Skin of body (tissue), 1 donor: ENCODE measurements at regions not wholly inside any gene's neighbourhood (a gene's known extent, or its start where the extent isn't known, plus 50 kb on each side); places are given as distances from the start of the nearest gene placed in this dataset.

Source experiments
- DNase-seq: peaks from one replicate; lab custom pipeline; 2025; lab: John Stamatoyannopoulos, UW

- DNase-seq: no peak
These were observed 70.1 kb upstream of the ARHGAP21 start for GRCh38 chr10:24793648-24794379.

DNA sequence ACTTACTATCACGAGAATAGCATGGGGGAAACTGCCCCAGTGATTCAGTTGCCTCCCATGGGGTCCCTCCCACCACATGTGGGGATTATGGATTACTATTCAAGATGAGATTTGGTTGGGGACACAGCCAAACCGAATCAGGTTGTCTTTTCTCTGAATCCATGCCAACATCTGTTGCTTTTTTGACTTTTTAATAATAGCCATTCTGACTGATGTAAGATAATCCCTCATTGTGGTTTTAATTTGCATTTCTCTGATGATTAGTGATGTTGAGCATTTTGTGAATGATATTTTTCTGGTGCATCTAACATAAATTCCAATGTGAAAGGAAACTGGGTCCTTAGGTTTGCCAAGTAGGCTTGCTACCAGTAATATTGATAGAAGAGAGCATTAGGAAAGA lies 69.0 kb upstream of the ARHGAP21 start:
- DNase-seq: no peak

DNA sequence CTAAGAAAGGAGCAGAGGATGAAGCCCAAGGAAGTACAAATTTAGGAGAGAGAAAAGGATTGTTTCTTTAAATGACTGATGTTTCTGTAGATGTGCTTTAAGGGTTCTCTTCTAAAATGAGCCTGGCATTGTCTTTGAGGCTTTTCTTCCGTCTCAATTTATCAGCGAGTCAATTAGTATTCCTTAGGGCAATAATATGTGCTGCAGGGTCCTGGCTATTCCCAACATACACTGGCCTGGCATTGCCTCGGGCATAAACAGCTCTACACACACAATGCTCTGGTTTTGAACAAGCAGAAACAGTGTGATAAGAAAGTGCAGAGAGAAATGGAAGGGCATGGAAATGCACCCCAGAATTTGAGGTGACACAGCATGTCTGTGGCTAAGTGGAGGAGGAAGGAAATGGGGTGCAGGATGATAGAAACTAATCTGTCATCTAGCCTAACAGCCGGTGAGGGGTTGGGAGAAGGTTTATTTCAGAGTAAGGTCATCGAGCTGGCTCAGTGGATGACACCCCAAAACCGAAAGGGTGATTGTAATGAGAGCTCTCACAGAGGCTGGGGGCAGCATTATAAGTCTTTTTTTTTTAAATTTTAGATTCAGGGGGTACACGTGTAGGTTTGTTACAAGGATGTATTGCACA lies 67.5 kb upstream of the ARHGAP21 start:
- DNase-seq: no peak

DNA sequence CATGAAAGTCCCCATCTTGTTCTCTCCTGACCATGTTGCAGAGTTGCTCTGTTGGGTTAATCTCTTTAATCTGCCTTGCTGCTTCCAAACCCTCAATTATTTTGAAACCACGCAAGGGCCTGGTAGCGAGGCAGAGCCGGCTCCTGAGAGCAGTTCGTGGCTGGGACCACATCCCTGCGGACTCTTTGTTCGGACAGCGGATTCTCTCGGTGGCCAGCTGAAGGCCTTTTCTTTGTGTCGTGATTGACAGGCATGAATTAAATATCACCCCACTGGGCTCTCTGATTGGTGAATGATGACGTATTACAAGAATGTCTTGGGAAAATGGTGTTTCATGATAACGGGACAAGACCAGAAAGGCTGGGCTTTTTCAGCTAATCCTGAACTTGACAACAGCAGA lies 66.9 kb upstream of the ARHGAP21 start:
- DNase-seq: no peak

DNA sequence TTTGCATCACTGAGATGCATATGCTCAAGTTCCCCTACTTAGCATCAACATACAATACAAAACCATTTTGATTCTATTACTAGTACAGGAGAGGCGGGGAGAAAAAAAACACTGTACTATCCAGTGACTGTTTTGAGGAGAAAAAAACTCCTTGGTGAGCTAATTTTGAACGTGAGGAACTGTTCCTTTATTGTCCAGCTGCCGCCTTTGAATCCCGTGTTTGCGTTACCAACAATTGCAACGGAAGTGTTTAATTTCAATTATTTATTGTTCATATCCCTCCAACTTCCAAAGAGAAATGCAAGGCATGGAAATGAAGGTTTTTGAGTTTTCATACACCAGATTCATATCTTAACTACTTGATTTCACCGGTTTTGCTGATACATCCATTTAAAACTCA lies 66.4 kb upstream of the ARHGAP21 start:
- no peak for DNase-seq

GRCh38 chr10:24784923-24785322 lies 61.2 kb upstream of the ARHGAP21 start:
- DNase-seq: no peak

DNA sequence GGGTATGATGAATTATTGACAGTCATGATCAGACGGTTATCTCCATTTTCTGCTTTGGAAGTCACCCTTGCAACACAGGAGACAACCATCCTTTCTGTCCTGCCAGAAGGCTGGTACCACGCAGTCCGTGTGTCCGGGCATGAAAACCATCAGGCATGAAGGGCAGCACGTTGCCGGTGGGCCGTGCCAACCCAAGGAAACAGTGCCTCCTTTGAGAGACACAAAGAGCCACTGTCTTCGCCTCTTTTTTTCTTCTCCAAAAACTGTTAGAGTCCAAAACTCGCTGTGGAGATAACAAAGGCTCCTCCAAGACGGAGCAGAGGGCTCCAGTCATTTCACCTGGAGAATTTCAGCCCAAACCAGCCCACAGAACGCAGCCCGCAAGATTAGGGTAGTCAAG lies 60.4 kb upstream of the ARHGAP21 start:
- DNase-seq: no peak

- DNase-seq: no peak
These were observed 59.8 kb upstream of the ARHGAP21 start for GRCh38 chr10:24783504-24783903.

DNA sequence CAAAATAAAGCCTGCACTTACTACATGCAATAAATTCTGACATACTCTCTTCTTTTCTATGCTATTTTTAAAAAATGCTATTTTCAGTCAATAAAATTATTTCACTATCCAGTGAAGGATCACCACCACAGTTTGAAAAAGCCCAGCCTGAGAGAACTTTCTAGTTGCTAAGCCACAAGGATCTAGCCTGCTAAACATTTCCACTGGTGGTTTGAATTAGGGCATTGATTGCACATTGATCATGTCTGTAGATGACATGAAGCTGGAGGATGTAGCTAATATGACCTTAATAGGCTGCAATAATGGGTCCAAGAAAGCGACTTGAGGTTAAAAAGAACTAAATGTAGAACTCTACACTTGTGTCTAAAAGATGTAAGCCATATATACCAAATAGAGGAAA lies 56.0 kb upstream of the ARHGAP21 start:
- no peak for DNase-seq

GRCh38 chr10:24778298-24778697 lies 54.6 kb upstream of the ARHGAP21 start:
- DNase-seq: no peak

DNA sequence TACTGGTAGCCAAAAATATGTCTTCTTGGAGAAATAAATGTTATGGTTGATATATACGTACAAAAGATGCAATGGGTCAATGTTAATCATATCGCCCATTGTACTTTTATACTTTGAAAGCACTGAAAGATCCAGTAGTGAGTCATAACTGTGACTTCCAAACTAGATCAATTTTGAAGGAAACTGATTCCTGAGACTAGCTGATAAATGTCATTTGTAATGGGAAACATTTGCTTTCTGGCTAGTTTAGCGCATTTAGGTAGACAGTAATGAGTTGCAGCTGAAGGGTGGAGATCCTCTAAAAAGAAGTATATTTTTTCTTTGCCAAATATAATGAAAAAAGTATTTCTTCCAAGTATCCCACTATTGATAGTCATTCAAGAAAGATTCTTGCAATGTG lies 53.5 kb upstream of the ARHGAP21 start:
- DNase-seq: peak; percentile 34

DNA sequence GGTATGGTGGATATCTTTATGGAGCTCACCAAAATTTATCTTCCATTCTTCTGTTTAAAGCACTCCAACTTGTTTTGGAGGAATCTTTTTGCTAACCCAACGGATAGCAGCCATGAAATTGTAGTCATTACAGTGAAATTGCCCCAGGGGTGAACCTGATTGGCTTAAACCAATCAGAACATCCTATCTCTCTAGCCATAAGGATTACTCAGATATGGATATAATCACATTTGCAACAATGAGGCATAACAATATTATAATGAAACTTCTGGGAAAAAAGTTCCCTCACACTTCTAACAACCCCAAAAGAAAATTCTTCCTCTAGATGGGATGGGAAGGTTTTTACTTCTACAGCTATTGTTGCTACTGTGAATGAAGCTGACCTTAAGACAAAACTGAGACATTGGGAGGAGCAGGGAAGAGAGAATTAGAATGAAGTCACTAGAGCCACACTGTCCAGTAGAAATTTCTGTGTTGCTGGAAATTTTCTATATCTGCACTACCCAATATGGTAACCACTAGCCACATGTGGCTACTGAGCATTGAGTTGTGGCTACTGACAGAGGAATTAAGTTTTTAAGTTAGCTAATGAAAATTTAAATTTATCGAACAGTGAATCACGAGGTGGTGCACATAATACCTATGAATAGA lies 50.4 kb upstream of the ARHGAP21 start:
- DNase-seq: no peak
